ENCODE measurements at regions not wholly inside any gene's neighbourhood (a gene's known extent, or its start where the extent isn't known, plus 50 kb on each side); places are given as distances from the start of the nearest gene placed in this dataset.
"Not testable (repeated sequence)": the region's sequence is repeated elsewhere in the genome, so short reads cannot be mapped to it uniquely, and the experiment has no call there.

DNA sequence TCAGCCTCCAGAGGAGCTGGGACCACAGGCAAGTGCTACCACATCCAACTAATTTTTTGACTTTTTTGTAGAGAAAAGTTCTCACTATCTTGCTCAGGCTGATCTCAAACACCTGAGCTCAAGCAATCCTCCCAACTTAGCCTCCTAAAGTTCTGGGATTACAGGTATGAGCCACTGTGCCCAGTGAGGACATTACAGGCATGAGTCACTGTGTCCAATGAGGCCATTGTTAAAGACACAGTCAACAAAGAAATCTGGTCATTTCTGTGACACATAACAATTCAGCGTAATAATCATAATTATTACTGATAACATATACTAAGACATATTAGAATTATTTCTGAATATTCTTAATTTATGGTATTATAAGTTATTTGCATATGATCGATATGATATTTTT, 463.4 kb upstream of the NDN start:
- DNase-seq (ENCODE audit: low spot score) = no peak

DNA sequence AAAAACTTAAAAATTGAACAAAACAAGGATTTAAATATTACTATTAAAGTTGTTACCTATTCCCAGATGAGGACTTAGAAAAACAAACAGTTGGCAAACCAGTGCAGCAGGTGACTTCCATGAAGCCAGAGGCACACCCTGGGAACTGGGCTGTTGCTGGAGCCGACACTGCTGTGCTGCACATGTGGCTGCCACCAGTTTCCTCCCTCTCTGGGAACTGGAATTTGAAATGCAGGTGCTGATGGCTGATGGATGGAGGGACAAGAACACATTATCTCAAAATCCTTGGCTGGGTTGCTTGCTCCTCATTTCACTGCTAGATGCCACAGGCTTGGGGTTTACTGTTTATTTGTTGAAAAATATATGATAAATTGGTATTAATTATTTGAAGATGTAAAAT, 471.2 kb upstream of the NDN start:
- not testable (repeated sequence) for DNase-seq (ENCODE audit: low spot score)

DNA sequence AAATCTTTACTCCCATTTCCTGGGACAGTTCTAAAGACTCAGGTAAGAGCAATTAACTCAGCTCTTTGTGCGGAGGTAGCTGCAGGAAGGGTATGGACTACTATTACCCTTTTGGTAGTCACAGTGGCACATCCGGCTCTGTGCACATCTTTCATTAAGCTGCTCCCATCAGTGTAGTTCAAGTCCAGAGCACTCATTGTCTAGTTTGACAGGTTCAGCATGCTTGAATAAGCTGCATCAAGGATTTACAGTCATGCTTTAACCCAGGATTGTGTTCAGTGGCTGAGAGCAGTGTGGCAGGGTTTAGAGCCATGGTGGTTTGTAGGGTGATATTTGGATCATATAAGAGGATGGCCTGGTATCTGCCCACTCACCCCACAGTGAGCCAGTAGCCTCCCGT, 478.4 kb upstream of the NDN start:
- not testable (repeated sequence) for DNase-seq (ENCODE audit: low spot score)

DNA sequence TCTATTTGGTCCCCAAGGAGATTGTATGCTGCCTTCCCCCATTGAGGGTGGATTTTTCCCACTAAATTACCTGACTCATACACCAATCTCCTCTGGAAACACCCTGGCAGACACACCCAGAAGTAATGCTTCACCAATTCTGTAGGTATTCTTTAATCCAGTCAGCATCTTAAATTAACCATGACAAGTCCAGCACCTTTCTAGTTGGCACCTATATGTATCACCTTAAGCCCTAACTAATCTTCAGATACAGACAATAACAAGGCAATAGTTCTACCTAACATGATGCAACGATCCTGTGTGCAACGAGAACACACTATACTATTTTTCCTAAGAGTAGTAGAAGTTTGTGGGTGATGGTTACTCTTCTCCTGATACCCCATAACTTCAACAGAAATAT, 473.3 kb upstream of the NPAP1 start:
- DNase-seq (ENCODE audit: low spot score) = not testable (repeated sequence)

DNA sequence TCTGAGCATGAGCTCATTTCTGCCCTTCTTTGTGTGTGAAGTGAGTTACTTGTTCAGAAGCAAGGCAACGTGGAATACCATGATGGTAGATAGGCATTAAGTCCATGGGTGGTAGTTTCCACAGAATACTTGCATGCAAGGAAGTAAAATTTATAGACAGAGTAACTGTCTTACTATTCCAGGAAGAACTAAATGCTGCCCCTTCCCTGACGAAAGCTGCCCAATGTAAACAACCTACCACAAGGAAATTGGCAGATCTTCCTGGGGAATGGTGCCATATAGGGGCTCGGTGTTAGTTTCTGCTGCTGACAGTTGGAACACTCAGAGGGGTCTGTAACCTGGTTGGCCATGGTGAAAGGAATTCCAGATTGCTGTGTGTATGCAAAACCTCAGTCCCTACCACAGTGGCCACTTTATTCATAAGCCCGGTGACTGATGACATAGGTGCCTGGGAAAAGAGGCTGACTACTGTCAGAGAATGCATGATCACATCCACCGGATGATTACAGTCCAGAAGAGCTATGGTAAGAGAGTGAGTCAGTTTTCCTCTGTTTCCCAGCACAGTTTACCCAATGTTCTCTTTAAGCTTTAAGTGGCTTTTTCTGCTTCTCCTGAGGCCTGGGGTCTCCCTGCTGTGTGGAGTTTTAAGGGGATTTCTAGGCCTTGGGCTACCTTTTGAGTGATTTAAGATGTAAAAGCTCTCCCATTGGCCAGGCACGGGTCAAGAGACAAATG, 463.7 kb upstream of the NPAP1 start:
- DNase-seq (ENCODE audit: low spot score) = not testable (repeated sequence)

DNA sequence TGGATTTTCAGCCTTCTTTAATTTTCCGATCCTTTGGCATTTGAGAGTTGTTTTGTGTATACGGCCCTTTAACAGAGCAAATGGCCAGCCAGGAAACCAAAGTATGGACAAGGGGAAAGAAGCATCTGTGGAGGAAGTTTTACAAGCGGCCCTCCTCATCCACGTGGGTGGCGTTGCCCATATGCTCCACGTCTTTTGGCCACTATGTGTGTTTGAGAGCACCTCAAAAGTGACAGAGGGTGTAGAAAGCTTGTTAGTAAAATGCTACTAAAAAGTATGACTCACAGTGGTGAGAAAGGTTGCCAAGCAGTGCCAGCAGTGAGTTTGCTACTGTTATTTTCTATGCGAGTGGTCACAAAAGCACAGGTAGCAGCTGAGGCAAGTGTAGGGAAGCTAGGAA, 451.8 kb upstream of the NPAP1 start:
- no peak for DNase-seq (ENCODE audit: low spot score)

DNA sequence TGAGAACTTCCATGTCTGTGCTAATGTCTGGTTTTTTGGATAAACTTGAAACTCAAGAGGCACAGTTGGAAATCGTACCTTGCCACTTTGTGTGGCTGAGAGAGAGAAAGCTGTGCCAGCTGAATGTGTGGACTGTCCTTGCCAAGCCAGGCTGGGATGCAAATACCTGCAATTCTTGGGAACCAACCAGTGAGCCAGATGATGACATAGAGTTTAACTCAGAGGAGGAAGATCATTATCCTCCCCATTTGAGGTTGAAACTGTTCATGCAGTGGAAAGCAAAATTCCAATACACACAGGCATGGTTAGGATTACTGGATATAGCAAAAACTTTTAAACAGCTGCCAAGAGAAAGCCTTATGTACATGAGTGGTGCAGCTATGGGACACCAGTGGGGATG, 451.4 kb upstream of the NPAP1 start:
- no peak for DNase-seq (ENCODE audit: low spot score)

DNA sequence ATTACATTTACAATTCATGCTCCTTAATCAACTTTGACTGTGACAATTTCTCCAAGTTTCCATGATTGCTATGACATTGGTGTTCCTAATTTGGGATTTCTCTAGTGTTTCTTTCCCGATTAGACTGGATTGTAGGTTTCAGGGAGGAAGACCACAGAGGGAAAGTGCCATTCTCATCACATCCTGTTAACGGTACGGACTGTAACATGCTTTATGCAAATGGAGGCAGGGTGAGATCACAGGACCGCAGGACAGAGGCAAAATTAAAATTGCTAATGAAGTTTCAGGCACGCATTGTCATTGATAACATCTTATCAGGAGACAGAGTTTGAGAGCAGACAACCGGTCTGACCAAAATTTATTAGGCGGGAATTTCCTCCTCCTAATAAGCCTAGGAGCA, 446.7 kb upstream of the NPAP1 start:
- not testable (repeated sequence) for DNase-seq (ENCODE audit: low spot score)

DNA sequence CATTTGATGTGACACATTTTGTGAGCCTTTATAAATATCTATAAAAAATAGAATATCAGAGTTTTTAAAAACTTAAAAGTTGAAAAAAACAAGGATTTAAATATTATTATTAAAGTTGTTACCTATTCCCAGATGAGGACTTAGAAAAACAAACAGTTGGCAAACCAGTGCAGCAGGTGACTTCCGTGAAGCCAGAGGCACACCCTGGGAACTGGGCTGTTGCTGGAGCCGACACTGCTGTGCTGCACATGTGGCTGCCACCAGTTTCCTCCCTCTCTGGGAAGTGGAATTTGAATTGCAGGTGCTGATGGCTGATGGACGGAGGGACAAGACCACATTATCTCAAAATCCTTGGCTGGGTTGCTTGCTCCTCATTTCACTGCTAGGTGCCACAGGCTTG, 442.4 kb upstream of the NPAP1 start:
- DNase-seq (ENCODE audit: low spot score) = not testable (repeated sequence)

DNA sequence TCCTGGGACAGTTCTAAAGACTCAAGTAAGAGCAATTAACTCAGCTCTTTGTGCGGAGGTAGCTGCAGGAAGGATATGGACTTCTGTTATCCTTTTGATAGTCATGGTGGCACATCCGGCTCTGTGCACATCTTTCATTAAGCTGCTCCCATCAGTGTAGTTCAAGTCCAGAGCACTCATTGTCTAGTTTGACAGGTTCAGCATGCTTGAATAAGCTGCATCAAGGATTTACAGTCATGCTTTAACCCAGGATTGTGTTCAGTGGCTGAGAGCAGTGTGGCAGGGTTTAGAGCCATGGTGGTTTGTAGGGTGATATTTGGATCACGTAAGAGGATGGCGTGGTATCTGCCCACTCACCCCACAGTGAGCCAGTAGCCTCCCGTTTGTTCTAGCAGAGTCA, 435.0 kb upstream of the NPAP1 start:
- not testable (repeated sequence) for DNase-seq (ENCODE audit: low spot score)

DNA sequence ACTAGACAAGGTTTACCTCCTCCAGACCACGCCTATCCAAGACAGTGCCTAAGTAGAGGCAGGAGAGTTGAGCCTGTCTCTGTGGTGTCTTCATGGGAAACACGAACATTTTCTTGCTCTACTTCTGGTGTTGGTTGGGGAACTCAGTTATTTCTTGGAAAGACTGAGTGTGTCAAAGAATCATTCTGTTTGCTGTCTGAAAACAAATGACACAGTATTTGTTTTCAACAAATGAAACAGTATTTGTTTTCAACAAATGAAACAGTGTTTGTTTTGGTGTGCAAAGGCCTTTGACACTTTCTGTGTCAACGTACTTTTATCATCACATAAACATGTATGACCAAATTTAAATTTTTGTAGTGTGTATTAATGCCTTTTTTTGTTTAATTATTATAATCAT, 416.5 kb upstream of the NPAP1 start:
- not testable (repeated sequence) for DNase-seq (ENCODE audit: low spot score)

DNA sequence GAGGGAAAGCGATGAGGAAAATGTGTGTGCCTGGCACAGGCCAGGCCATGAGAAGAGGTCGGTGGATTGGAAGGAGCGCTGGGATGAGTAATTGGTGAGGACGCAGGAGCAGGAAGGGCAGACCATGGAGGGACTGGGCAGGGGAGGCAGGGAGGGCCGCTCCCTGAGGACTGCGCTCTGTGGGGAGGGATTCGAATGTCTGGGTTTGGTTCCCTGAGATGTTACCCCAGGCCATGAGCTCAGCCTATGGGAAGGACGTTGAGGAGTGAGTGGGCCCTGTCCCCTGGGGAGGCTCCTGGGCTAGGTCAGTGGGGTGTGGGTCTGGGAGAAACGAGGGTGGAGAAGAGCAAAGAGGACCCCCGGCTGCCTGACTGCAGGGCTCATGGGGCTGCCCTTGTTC, 415.2 kb upstream of the NPAP1 start:
- DNase-seq (ENCODE audit: low spot score) = not testable (repeated sequence)

DNA sequence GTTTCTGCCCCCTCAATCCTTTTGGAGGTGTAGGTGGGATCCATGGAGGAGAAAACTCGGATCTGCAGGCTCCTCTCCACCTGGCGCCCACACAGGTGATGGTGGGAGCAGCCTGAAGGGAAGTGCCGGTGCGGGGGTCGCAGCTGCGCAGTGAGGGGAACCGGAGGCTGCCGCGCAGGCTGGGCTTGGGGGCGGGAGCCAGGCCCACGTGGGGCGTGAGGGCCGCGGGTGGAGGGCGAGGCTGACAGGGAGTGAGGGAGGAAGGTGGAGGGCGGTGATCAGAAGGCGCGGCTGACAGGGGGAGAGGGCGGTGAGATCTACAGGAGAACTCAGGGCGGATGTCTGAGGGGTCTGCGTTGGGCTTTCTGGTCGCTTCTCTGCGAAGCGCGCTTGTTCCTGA, 414.7 kb upstream of the NPAP1 start:
- DNase-seq (ENCODE audit: low spot score) = not testable (repeated sequence)

DNA sequence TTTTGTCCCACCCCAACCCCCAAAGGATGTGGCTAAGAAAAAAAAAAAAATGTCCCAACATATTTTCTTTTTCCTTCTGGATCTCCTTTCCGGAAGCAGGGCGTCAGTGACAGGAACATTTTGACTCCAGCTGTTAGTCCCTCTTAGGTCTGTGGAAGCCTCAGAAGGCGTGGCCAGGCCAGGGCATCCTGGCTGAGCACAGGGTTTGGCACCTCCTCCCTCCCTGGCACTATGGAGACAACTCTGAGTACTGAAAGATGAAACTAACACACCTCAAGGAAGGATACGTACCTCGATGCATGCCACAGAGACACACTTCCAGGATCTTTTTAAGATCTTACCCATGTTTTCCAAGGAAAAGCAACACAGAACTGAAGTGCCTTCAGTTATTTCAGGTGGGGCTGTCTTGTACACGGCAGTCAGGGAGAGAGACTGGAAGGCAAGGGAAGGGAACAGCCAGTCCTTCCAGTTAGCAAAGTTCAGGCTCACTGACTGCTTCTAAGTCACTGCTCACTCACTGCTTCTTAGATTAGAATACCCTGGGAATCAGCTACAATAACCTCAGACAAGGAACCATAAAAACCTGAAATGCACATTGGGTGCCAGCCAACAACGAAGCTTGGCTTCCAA, 406.9 kb upstream of the NPAP1 start:
- DNase-seq (ENCODE audit: low spot score) = not testable (repeated sequence)

DNA sequence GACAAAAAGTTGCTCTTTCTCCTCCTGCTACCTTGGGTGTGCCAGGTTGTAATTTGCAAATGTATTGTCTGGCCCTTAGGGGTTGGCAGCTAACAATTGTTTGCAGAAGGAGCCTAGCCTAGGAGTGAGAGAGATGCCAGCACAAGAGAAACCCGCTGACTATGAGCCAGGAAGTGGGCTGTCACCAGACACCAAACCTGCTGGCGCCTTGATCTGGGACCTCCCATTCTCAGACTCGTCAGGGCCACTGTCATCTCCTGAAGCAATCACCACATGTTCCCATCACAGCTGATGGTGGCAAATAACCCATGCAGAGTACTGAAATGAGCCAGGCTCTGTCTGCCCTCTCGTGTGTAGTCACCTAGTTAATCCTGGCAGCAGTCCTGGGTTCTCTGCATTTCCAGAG, 406.4 kb upstream of the NPAP1 start:
- DNase-seq (ENCODE audit: low spot score) = no peak

DNA sequence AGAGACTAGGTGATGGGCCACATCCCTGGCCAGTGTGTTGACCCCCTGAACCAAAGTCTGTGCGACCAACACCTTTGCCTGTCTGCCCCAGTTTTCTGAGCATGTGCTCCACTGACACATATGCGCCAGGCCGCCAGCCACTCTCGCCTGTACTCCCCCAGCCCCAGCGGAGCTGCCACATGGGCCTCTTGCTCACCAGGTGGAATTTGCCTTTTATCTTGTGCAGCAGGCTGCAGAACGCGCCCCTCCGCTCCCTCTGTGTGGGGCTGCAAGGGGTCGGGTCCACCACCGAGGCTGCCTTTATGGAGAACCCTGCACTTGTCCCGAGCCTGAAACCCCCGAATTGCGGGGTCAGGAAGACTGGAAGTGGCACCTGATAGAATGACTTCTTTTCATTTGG, 405.7 kb upstream of the NPAP1 start:
- DNase-seq (ENCODE audit: low spot score) = no peak

DNA sequence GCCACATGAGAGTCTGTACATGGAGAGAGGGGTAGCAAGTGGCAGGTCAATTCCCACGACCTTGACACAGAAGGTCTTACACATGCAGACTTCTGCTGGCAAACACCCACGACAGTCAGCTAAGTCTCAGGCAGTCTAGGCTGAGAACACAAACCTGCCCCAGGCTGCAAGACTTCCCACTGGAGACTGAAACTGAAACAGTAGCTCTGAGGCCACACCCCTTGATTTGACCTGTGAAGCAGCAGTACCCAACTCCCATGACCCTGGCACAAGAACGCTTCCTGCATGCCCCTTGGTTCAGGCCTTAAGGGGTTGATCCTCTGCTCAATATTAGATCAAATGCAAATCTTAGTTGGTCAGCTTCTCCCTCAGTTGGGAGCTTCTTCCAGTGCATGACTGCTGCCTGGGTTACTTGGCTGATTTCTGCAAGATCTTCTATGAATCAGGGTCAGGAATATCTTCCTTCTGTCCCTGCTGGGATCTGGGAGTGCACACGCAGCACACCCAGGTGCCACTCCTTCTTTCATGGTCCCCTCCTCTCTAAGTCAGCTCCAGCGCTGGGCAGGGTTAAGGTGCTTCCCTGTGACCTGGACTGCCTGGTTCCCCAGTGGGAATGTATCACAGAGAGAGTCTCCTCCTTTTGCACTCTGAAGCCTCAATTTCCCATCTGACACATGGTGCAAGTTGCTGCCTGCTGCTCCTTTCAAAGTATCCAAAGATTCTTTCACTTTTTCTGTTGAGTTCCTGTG, 403.9 kb upstream of the NPAP1 start:
- DNase-seq (ENCODE audit: low spot score) = not testable (repeated sequence)

DNA sequence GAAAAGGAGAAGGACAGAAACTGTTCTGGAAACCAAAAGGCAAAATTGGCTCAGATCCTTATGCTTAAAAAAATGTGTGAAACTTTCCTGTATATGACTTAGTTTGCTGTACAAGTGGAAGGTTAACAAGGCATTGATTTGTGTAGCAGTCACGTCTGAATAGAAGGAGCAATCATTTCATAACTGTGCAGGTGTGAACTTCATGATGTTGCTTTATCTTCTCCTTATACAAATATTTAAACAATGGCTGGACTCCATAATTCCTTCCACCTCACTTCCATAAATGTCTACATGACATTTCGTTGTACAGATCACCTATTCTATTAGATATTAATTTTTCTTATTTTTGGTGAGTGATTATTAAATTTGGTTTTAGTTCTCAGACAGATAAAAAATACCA, 382.7 kb upstream of the NPAP1 start:
- no peak for DNase-seq (ENCODE audit: low spot score)

DNA sequence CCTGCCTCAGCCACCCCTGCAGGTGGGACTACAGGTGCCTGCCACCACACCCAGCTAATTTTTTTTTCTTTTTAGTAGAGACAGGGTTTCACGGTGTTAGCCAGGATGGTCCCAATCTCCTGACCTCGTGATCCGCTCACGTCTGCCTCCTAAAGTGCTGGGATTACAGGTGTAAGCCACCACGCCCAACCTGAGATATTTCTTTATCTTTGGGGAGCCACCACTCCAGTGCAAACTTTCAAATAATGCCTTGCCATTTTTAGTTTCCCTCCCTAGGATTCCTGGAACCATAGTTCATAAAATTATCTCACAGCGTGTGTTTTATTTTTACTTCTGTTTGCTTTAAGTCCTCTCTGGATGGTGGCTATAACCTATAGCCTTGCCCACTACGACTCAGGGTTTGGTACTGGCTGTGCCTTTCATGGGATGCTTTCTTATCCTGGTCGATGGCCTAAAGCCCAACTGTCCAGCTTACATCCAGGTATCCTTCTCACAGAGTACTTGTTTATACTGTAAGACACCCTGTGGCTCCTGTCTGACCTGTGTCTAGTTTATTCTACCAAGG, 374.7 kb upstream of the NPAP1 start:
- not testable (repeated sequence) for DNase-seq (ENCODE audit: low spot score)

DNA sequence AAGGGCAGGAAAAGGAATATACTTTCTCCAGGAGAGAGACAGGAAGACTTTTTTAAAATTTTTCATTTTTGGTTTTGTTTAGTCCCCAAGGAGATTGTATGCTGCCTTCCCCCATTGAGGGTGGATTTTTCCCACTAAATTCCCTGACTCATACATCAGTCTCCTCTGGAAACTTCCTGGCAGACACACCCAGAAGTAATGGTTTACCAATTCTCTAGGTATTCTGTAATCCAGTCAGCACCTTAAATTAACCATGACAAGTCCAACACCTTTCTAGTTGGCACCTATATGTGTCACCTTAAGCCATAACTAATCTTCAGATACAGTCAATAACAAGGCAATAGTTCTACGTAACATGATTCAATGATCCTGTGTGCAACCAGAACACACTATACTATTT, 373.6 kb upstream of the NPAP1 start:
- DNase-seq (ENCODE audit: low spot score) = not testable (repeated sequence)

DNA sequence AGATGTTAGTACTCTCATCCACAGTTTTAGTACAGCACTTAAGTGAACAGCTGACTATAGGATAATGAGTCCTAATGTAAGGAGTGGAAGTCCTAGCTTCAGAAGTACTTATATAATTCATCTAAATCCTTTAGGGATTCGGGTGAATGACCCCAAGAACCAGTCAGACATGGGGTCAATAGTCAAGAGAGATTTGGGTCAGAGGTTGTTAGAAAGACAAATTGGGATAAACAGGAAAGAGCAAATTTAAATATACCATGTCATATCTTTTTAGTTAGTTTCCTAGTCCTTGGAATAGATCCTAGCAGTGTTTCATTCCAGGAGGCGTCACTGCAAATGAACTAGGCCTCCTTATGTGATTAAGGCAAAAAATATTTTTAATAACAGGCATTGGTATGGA, 370.8 kb upstream of the NPAP1 start:
- DNase-seq (ENCODE audit: low spot score) = not testable (repeated sequence)

DNA sequence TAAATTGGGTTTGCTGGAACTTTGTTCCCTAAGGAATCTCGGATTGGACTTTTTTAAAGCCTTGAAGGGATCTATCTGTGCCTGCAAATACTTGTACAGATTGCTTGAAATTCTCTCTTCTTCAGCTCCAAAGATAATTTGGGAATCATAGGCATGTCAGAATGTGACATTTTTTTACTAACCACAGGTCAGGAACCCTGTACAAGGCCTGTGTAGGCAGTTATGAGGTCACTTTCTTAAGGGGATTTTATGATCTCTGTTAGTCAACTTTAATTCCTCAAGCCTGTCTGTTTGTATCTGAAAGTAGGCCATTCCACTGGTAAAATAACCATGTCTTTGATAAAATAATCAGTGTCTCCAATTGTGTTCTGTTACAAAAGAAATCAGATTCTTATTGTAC, 369.9 kb upstream of the NPAP1 start:
- DNase-seq (ENCODE audit: low spot score) = not testable (repeated sequence)

DNA sequence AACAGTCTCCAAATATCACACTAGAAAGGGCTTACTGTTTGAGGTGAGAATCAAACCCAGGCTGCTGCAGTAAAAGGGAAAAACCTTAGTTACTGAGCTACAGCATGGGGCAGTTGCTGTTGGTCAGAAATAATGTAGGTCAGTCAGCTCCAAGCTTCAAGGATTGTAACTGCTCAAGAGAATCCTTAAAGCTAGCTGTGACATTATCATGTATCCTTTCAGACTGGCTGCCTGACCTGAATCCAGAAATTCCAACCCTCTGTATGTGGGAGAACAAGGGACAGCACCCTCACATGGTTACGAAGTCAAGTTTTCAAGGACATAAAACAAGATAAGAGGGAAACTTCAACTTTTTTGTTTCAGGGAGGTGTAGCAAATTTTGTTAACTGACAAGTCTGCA, 365.9 kb upstream of the NPAP1 start:
- not testable (repeated sequence) for DNase-seq (ENCODE audit: low spot score)

Measured in Ammon's horn (tissue), 1 donor.